GM12891 (cell line): ENCODE measurements at regions not wholly inside any gene's neighbourhood (a gene's known extent, or its start where the extent isn't known, plus 50 kb on each side); places are given as distances from the start of the nearest gene placed in this dataset.

Experiments
- POLR2A ChIP-seq: IDR thresholded peaks from 2 replicates; pipeline ENCODE4 v1.6.1; 2011; ENCODE audit warnings: low read depth, low read length, control low read depth
- POLR2AphosphoS5 ChIP-seq: IDR thresholded peaks from 2 replicates; pipeline ENCODE4 v1.6.1; 2011; ENCODE audit warnings: low read depth, low read length, control low read depth
- SPI1 ChIP-seq: IDR thresholded peaks from 2 replicates; pipeline ENCODE4 v1.6.1; 2011; ENCODE audit warnings: low read depth, low read length, control low read depth
- TAF1 ChIP-seq: IDR thresholded peaks from 2 replicates; pipeline ENCODE4 v1.6.1; 2011; ENCODE audit warnings: low read depth, low read length, control low read depth

DNA sequence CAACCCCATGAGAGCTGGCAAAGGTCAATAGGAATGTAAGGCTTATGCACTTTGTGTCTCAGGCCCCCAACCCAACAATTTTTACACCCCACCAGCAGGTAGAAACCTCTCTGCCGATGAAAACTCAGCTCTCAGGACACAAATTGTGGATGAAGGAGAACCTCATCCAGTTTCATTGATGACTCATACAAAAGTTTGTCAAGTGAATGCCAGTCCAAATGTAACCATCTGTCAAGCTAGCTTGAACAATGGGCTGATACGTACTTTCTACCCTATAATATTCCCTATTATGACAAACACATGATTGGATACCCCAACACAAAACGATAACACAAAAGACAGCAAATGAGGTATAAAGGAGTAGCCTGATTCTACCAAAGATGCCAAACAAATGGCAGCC, 321.2 kb upstream of the TMEFF2 start:
- TF ChIP-seq POLR2A: no peak
- no peak for TF ChIP-seq POLR2AphosphoS5
- TF ChIP-seq TAF1: no peak
- TF ChIP-seq SPI1: no peak
